Fibroblast of lung (primary cell): ENCODE measurements at regions not wholly inside any gene's neighbourhood (a gene's known extent, or its start where the extent isn't known, plus 50 kb on each side); places are given as distances from the start of the nearest gene placed in this dataset.

Experiments
- DNase-seq, 2 donors: peaks; one replicate each; pipeline versions ENCODE4 v3.0.0 to v3.0.0-alpha.2; 2010; ENCODE audit warnings: low read depth in 2 of 2
- H2AFZ ChIP-seq: 2 replicates; pipeline ENCODE4 v1.5.1; 2012; ENCODE audit warnings: low read length, control low read depth, inconsistent platforms
- H3K27ac ChIP-seq: 2 replicates; pipeline ENCODE4 v1.5.1; 2011; ENCODE audit warnings: low read length, control low read depth; ENCODE audit not compliant: insufficient read depth
- H3K27me3 ChIP-seq: 2 replicates; pipeline ENCODE4 v1.5.1; 2011; ENCODE audit warnings: mild to moderate bottlenecking, low read length; ENCODE audit not compliant: control insufficient read depth, insufficient read depth
- H3K36me3 ChIP-seq: 2 replicates; pipeline ENCODE4 v1.5.1; 2011; ENCODE audit warnings: low read length; ENCODE audit not compliant: control insufficient read depth, insufficient read depth
- H3K4me1 ChIP-seq: 2 replicates; pipeline ENCODE4 v1.5.1; 2011; ENCODE audit warnings: low read length; ENCODE audit not compliant: control insufficient read depth, insufficient read depth; ENCODE audit errors: extremely low read depth
- H3K4me2 ChIP-seq: 2 replicates; pipeline ENCODE4 v1.5.1; 2011; ENCODE audit warnings: low read length, control low read depth; ENCODE audit not compliant: insufficient read depth; ENCODE audit errors: extremely low read depth
- H3K4me3 ChIP-seq, 4 experiments: fragments of 200-600 bp in 1 of 4; sonication (generic) in 1 of 4; replicated peaks in 1 of 4; 2 replicates each; pipeline ENCODE4 v1.5.1; 2011 to 2016; ENCODE audit warnings: low read length in 4 of 4, low read depth in 3 of 4, mild to moderate bottlenecking in 3 of 4, control low read depth in 2 of 4, inconsistent platforms in 1 of 4, mixed read lengths in 1 of 4; ENCODE audit not compliant: insufficient read depth in 1 of 4; ENCODE audit errors: control extremely low read depth in 1 of 4
- H3K79me2 ChIP-seq: 2 replicates; pipeline ENCODE4 v1.5.1; 2012; ENCODE audit warnings: mild to moderate bottlenecking, low read length, inconsistent platforms; ENCODE audit not compliant: control insufficient read depth, insufficient read depth
- H3K9ac ChIP-seq: 2 replicates; pipeline ENCODE4 v1.5.1; 2011; ENCODE audit warnings: mild to moderate bottlenecking, low read length, control low read depth; ENCODE audit not compliant: insufficient read depth
- H3K9me3 ChIP-seq: 2 replicates; pipeline ENCODE4 v1.5.1; 2012; ENCODE audit warnings: low read depth, low read length; ENCODE audit not compliant: control insufficient read depth, insufficient read depth
- H4K20me1 ChIP-seq: 2 replicates; pipeline ENCODE4 v1.5.1; 2011; ENCODE audit warnings: low read length; ENCODE audit not compliant: control insufficient read depth, insufficient read depth; ENCODE audit errors: extremely low read depth
- CTCF ChIP-seq, 2 donors: IDR thresholded peaks in 1 of 2; conservative IDR thresholded peaks in 1 of 2; 1 replicate in 1 of 2; 2 replicates in 1 of 2; pipeline ENCODE4 v1.5.1; 2011 to 2012; ENCODE audit warnings: low read length in 2 of 2, control low read depth in 1 of 2, inconsistent platforms in 1 of 2, low read depth in 1 of 2, mild to moderate bottlenecking in 1 of 2
- EZH2 ChIP-seq: IDR thresholded peaks from 2 replicates; pipeline ENCODE4 v1.5.1; 2012; ENCODE audit warnings: low read length, control low read depth, mild to moderate bottlenecking; ENCODE audit errors: missing control alignments

GRCh38 chr12:47441490-47441889 lies 264.3 kb downstream of the RPAP3 start:
- Histone ChIP-seq H3K4me3 (no peak overlapping the region), H3K36me3 (no peaks in the 10 kb centered on the region), H3K4me2 (no peak overlapping the region), H4K20me1 (no peaks in the 10 kb centered on the region), H3K4me1 (no peaks in the 10 kb centered on the region), H3K9me3 (no peaks in the 10 kb centered on the region), H3K79me2 (no peaks in the 10 kb centered on the region), H3K27me3 (no peaks in the 10 kb centered on the region), H3K27ac (no peak overlapping the region), H2AFZ (no peak overlapping the region), H3K9ac (no peak overlapping the region)
- DNase-seq, result no peak
- no peak for TF ChIP-seq CTCF (conservative IDR thresholded peaks at IDR 0.05 in 1 of 2, IDR thresholded peaks at IDR 0.05 in 1 of 2; ENCODE audit: low read depth in 1 of 2, low read length in 2 of 2)
- TF ChIP-seq EZH2, result no peak

- no peak overlapping the region for H3K4me3 ChIP-seq
- no peaks in the 10 kb centered on the region for H3K4me1 ChIP-seq
- H3K9ac ChIP-seq, result no peak overlapping the region
- H2AFZ ChIP-seq, result no peak overlapping the region
- no peak for DNase-seq
- no peak overlapping the region for H3K27ac ChIP-seq
- no peak overlapping the region for H3K4me2 ChIP-seq
- no peaks in the 10 kb centered on the region for H3K79me2 ChIP-seq
- no peaks in the 10 kb centered on the region for H4K20me1 ChIP-seq
- no peak for TF ChIP-seq EZH2
- TF ChIP-seq CTCF (conservative IDR thresholded peaks at IDR 0.05 in 1 of 2, IDR thresholded peaks at IDR 0.05 in 1 of 2; ENCODE audit: low read depth in 1 of 2, low read length in 2 of 2), result no peak
- no peaks in the 10 kb centered on the region for H3K27me3 ChIP-seq
- H3K9me3 ChIP-seq, result no peaks in the 10 kb centered on the region
- H3K36me3 ChIP-seq, result no peaks in the 10 kb centered on the region
Measured at GRCh38 chr12:47438175-47438574, 267.7 kb downstream of the RPAP3 start.

GRCh38 chr12:47437570-47437969 lies 268.3 kb downstream of the RPAP3 start:
- no peak for DNase-seq
- Histone ChIP-seq H3K27ac (no peak overlapping the region), H3K4me2 (no peak overlapping the region), H3K4me1 (no peaks in the 10 kb centered on the region), H3K36me3 (no peaks in the 10 kb centered on the region), H3K79me2 (no peaks in the 10 kb centered on the region), H3K9ac (no peak overlapping the region), H4K20me1 (no peaks in the 10 kb centered on the region), H3K27me3 (no peaks in the 10 kb centered on the region), H3K4me3 (no peak overlapping the region), H2AFZ (no peak overlapping the region), H3K9me3 (no peaks in the 10 kb centered on the region)
- TF ChIP-seq CTCF (conservative IDR thresholded peaks at IDR 0.05 in 1 of 2, IDR thresholded peaks at IDR 0.05 in 1 of 2; ENCODE audit: low read depth in 1 of 2, low read length in 2 of 2) (no peak), EZH2 (no peak)
